ENCODE measurements at regions not wholly inside any gene's neighbourhood (a gene's known extent, or its start where the extent isn't known, plus 50 kb on each side); places are given as distances from the start of the nearest gene placed in this dataset.

DNA sequence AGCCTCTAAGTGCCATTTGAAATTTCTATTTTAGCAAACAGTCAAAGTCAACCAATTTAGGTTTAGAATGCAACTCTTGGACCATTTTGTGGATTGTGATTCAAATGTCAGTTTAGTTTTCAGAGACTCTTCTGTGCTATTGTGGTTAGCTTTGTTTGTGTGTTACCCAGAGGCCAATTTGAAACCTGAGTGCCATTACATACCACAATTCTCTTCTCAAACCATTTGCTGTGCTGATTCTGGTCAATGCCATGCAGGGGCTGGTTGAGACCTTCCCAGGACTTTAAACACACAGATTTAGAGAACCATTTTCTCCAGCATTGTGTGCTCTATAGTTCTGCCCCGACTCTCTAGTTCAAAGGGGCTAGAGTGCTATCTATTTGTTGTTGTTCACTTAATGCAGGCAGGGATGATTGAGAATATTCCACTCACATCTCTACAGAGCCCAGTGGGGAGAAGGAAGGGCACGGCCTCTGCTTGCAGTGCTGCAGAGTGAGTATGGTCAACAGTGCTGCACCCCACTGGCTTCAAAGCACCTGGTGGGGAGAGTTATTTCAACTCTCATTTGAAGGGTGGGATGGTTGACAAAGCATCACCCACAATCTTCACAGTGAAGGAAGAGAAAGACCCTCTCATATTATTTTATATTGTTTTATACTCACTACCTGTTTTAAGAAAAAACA lies 738.2 kb downstream of the COL12A1 start:
- no peaks in the 10 kb centered on the region for H3K27me3 Mint-ChIP-seq (ENCODE audit: unreplicated experiment)
- no peak for DNase-seq (ENCODE audit: low spot score)
- H3K9me3 Mint-ChIP-seq (ENCODE audit: unreplicated experiment), result no peaks in the 10 kb centered on the region
- TF ChIP-seq, protein P1, sequence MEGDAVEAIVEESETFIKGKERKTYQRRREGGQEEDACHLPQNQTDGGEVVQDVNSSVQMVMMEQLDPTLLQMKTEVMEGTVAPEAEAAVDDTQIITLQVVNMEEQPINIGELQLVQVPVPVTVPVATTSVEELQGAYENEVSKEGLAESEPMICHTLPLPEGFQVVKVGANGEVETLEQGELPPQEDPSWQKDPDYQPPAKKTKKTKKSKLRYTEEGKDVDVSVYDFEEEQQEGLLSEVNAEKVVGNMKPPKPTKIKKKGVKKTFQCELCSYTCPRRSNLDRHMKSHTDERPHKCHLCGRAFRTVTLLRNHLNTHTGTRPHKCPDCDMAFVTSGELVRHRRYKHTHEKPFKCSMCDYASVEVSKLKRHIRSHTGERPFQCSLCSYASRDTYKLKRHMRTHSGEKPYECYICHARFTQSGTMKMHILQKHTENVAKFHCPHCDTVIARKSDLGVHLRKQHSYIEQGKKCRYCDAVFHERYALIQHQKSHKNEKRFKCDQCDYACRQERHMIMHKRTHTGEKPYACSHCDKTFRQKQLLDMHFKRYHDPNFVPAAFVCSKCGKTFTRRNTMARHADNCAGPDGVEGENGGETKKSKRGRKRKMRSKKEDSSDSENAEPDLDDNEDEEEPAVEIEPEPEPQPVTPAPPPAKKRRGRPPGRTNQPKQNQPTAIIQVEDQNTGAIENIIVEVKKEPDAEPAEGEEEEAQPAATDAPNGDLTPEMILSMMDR (IDR thresholded peaks at IDR 0.05; ENCODE audit: unreplicated experiment), result no peak
- no peak overlapping the region for H3K27ac Mint-ChIP-seq (ENCODE audit: unreplicated experiment)
- H3K4me1 Mint-ChIP-seq (ENCODE audit: unreplicated experiment), result no peaks in the 10 kb centered on the region
- no peaks in the 10 kb centered on the region for H3K36me3 Mint-ChIP-seq (ENCODE audit: low read depth, unreplicated experiment)
- H3K4me3 Mint-ChIP-seq (ENCODE audit: unreplicated experiment), result no peak overlapping the region

DNA sequence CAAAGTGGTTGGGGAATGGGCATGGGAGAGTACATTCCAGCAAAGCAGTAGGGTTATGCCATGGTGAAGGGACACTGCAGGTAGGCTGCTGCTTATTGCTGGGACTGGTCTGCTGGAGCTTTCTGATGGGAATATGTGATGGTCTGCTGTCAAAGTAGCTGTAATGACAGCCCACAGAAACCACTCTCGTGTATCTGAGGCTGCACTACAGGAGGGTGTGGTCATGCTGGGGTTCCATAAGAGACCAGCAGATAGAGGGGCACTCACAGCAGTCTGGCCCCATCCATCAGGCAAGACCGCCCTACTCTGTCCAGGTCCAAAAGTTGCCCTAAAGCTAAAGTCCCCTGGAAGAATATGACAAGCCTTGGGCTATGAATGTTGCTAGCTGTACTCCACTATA lies 739.3 kb downstream of the COL12A1 start:
- Mint-ChIP-seq H3K4me1 (ENCODE audit: unreplicated experiment) (no peaks in the 10 kb centered on the region), H3K4me3 (ENCODE audit: unreplicated experiment) (no peak overlapping the region), H3K27me3 (ENCODE audit: unreplicated experiment) (no peaks in the 10 kb centered on the region), H3K27ac (ENCODE audit: unreplicated experiment) (no peak overlapping the region), H3K9me3 (ENCODE audit: unreplicated experiment) (no peaks in the 10 kb centered on the region), H3K36me3 (ENCODE audit: low read depth, unreplicated experiment) (no peaks in the 10 kb centered on the region)
- DNase-seq (ENCODE audit: low spot score), result no peak
- TF ChIP-seq, protein P1 (IDR thresholded peaks at IDR 0.05; ENCODE audit: unreplicated experiment), result no peak

DNA sequence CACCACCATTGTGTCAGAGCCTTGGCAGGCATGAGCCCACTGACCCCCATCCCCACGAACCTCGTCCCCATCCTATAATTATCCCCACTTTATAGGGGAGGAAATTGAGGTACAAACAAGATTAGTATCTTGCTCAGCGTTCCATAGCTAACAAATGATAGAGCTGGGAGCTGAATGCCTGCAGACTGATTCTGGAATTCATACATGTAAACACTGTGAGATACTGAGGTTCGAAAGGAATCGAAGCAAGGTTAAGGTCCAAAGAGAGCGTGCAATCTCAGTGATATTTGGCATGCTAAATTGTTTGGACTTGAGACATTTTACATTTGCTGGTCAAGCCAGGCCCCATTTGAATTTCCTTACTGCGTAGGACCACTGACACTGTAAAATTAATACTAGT lies 746.6 kb downstream of the COL12A1 start:
- TF ChIP-seq, protein P1 (IDR thresholded peaks at IDR 0.05; ENCODE audit: unreplicated experiment), result no peak
- no peak overlapping the region for H3K27ac Mint-ChIP-seq (ENCODE audit: unreplicated experiment)
- H3K36me3 Mint-ChIP-seq (ENCODE audit: low read depth, unreplicated experiment), result no peaks in the 10 kb centered on the region
- H3K4me1 Mint-ChIP-seq (ENCODE audit: unreplicated experiment), result no peaks in the 10 kb centered on the region
- no peaks in the 10 kb centered on the region for H3K9me3 Mint-ChIP-seq (ENCODE audit: unreplicated experiment)
- no peaks in the 10 kb centered on the region for H3K27me3 Mint-ChIP-seq (ENCODE audit: unreplicated experiment)
- no peak for DNase-seq (ENCODE audit: low spot score)
- H3K4me3 Mint-ChIP-seq (ENCODE audit: unreplicated experiment), result no peak overlapping the region

DNA sequence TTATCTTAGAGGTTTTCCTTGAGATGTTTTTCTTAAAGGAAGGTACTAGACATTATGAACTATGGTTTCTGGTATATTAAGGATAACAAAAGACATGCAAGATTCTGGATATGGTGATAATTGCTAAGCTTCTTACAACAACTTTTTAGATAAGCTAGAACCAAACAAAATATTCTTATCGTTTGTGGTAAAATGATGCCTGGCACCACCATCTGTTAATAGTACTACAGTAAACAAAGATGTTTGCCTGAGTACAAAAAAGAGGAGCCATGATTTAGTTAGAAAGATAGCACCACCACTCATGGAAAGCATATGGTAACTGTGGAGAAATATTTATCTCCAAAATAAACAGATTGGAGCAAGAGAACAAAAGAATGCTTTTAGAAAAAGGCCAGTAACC lies 747.3 kb downstream of the COL12A1 start:
- Mint-ChIP-seq H3K9me3 (ENCODE audit: unreplicated experiment) (no peaks in the 10 kb centered on the region), H3K36me3 (ENCODE audit: low read depth, unreplicated experiment) (no peaks in the 10 kb centered on the region), H3K4me1 (ENCODE audit: unreplicated experiment) (no peaks in the 10 kb centered on the region), H3K27me3 (ENCODE audit: unreplicated experiment) (no peaks in the 10 kb centered on the region), H3K4me3 (ENCODE audit: unreplicated experiment) (no peak overlapping the region), H3K27ac (ENCODE audit: unreplicated experiment) (no peak overlapping the region)
- TF ChIP-seq, protein P1 (IDR thresholded peaks at IDR 0.05; ENCODE audit: unreplicated experiment), result no peak
- DNase-seq (ENCODE audit: low spot score), result no peak

DNA sequence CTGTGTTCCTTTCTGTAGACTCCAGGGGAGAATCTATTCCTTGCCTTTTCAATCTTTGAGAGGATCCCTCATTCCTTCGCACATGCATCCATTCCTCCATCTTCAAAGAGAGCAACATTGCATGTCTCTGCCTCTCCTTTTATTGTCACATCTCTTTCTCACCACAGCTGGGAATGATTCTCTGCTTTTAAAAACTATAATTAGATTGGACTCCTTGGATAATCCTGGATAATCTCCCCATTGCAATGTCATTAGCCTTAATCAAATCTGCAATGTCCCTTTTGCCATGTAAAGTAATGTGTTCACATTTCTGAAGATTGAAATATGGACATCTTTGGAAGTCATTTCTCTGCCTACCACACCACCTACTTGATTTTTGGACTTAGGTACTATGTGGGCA lies 750.1 kb downstream of the COL12A1 start:
- Mint-ChIP-seq H3K4me1 (ENCODE audit: unreplicated experiment) (no peaks in the 10 kb centered on the region), H3K27ac (ENCODE audit: unreplicated experiment) (no peak overlapping the region), H3K4me3 (ENCODE audit: unreplicated experiment) (no peak overlapping the region), H3K27me3 (ENCODE audit: unreplicated experiment) (no peaks in the 10 kb centered on the region), H3K36me3 (ENCODE audit: low read depth, unreplicated experiment) (no peaks in the 10 kb centered on the region), H3K9me3 (ENCODE audit: unreplicated experiment) (no peaks in the 10 kb centered on the region)
- no peak for DNase-seq (ENCODE audit: low spot score)
- TF ChIP-seq, protein P1 (IDR thresholded peaks at IDR 0.05; ENCODE audit: unreplicated experiment), result no peak

All from endothelial cell (in vitro differentiated cells).